ENCODE measurements at regions not wholly inside any gene's neighbourhood (a gene's known extent, or its start where the extent isn't known, plus 50 kb on each side); places are given as distances from the start of the nearest gene placed in this dataset.

- Histone ChIP-seq H3K4me1 (ENCODE audit: control insufficient read depth in 1 of 2, insufficient read depth in 2 of 2, low read length in 2 of 2) (peaks cover 10 to 21% of the 10 kb centered on the region in 2 donors), H3K9me3 (replicated peaks in 1 of 2; ENCODE audit: control insufficient read depth in 1 of 2, insufficient read depth in 1 of 2, low read length in 2 of 2) (no peaks in the 10 kb centered on the region), H2AFZ (ENCODE audit: insufficient read depth, low read depth, low read length, poor library complexity, severe bottlenecking) (no peak overlapping the region), H3K9ac (ENCODE audit: insufficient read depth, low read length, poor library complexity, severe bottlenecking) (no peak overlapping the region), H3K79me2 (ENCODE audit: insufficient read depth, low read length) (no peaks in the 10 kb centered on the region), H3K4me3 (replicated peaks in 1 of 3; ENCODE audit: low read depth in 2 of 3, low read length in 3 of 3) (no peak overlapping the region), H3K27me3 (ENCODE audit: control insufficient read depth in 2 of 2, insufficient read depth in 2 of 2, low read length in 2 of 2) (no peaks in the 10 kb centered on the region), H3K4me2 (replicated peaks; ENCODE audit: extremely low read depth, low read length, poor library complexity, severe bottlenecking) (no peak overlapping the region), H3K36me3 (replicated peaks in 1 of 2; ENCODE audit: control insufficient read depth in 1 of 2, insufficient read depth in 2 of 2, low read length in 2 of 2) (no peaks in the 10 kb centered on the region), H3K27ac (ENCODE audit: low read depth in 1 of 2, low read length in 2 of 2) (no peak overlapping the region), H4K20me1 (ENCODE audit: insufficient read depth, low read length) (no peaks in the 10 kb centered on the region)
- Mint-ChIP-seq H3K27ac (no peak overlapping the region), H3K36me3 (no peaks in the 10 kb centered on the region), H3K4me1 (peaks cover 19% of the 10 kb centered on the region), H3K9me3 (peaks cover 0 to 1% (median 0%) of the 10 kb centered on the region in 7 donors), H3K27me3 (ENCODE audit: low read depth in 3 of 3) (peaks cover 0 to 9% (median 2%) of the 10 kb centered on the region in 3 donors), H3K4me3 (no peak overlapping the region)
- WGBS (ENCODE audit: insufficient coverage), result 95% methylated on average over 6 of the region's 6 CpGs
- TF ChIP-seq CTCF (IDR thresholded peaks at IDR 0.05), result no peak
- DNase-seq, result no peak
- intact Hi-C loops (cut with micrococcal nuclease), result loop anchor here in 1 of 2 donors (10.0 kb wide), 1 partner anchor 155 kb away; no protein-coding TSS in a partner anchor
Measured at GRCh38 chr10:113230011-113230610, 280.1 kb downstream of the TCF7L2 start.

DNA sequence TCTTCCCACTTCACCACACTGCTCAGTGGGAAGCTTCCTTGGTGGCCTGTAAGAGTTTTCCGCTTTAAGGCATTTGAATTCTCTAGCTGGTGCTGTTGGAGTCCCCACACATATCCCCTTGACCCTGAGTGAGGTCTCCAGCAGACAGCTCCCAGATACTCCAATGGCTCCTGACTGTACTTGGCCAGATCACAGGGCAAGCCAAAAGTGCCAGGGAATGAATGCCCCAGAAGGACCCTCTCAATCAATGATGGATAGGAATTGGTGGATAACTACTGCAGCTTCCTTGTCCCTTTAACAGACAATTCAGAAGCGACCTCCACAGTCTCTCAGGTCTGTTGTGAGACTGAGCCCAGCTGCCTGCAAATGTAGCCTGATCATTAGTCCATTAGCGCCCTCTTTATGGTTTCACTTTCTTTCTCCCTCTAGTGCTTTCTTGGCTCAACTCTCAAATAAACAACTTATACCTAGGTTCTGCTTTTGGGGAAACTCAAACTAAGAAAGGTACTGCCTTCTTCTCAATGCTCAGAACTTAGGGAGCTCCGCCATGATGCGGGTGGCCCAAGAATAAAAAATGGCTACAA is 283.0 kb downstream of the TCF7L2 start:
- H3K4me3 Mint-ChIP-seq, result peak overlapping the region; percentile 56 to 64
- peaks cover 26% of the 10 kb centered on the region for H3K4me1 Mint-ChIP-seq
- no peak for TF ChIP-seq CTCF (IDR thresholded peaks at IDR 0.05)
- Histone ChIP-seq H3K9me3 (replicated peaks in 1 of 2; ENCODE audit: control insufficient read depth in 1 of 2, insufficient read depth in 1 of 2, low read length in 2 of 2) (no peaks in the 10 kb centered on the region), H3K4me1 (ENCODE audit: control insufficient read depth in 1 of 2, insufficient read depth in 2 of 2, low read length in 2 of 2) (peaks cover 20 to 33% of the 10 kb centered on the region in 2 donors), H3K79me2 (ENCODE audit: insufficient read depth, low read length) (no peaks in the 10 kb centered on the region), H3K27me3 (ENCODE audit: control insufficient read depth in 2 of 2, insufficient read depth in 2 of 2, low read length in 2 of 2) (no peaks in the 10 kb centered on the region), H3K4me3 (replicated peaks in 1 of 3; ENCODE audit: low read depth in 2 of 3, low read length in 3 of 3) (peak overlapping the region in 1 of 3 experiments; percentile 40), H3K36me3 (replicated peaks in 1 of 2; ENCODE audit: control insufficient read depth in 1 of 2, insufficient read depth in 2 of 2, low read length in 2 of 2) (no peaks in the 10 kb centered on the region), H2AFZ (ENCODE audit: insufficient read depth, low read depth, low read length, poor library complexity, severe bottlenecking) (peak overlapping the region; percentile 67), H3K27ac (ENCODE audit: low read depth in 1 of 2, low read length in 2 of 2) (peak overlapping the region in 1 of 2 donors; percentile 66), H3K4me2 (replicated peaks; ENCODE audit: extremely low read depth, low read length, poor library complexity, severe bottlenecking) (peak overlapping the region; percentile 44), H3K9ac (ENCODE audit: insufficient read depth, low read length, poor library complexity, severe bottlenecking) (no peak overlapping the region), H4K20me1 (ENCODE audit: insufficient read depth, low read length) (no peaks in the 10 kb centered on the region)
- H3K27me3 Mint-ChIP-seq (ENCODE audit: low read depth in 3 of 3), result peaks cover 0 to 2% (median 0%) of the 10 kb centered on the region in 3 donors
- H3K9me3 Mint-ChIP-seq, result peaks cover 0 to 2% (median 0%) of the 10 kb centered on the region in 7 donors
- peak overlapping the region in 4 of 7 donors; percentile 30 to 79 (median 66) for H3K27ac Mint-ChIP-seq
- peak in 2 of 3 donors; percentile 27 to 30 for DNase-seq
- H3K36me3 Mint-ChIP-seq, result no peaks in the 10 kb centered on the region
- WGBS (ENCODE audit: insufficient coverage), result 33% methylated on average over 1 of the region's 5 CpGs
- intact Hi-C loops (cut with micrococcal nuclease), result loop anchor here in 1 of 2 donors (10.0 kb wide), 1 partner anchor 152 kb away; no protein-coding TSS in a partner anchor

All from CD14-positive monocyte (primary cell).